Activated CD4-positive, CD25-positive, alpha-beta regulatory T cell (primary cell): ENCODE measurements at regions not wholly inside any gene's neighbourhood (a gene's known extent, or its start where the extent isn't known, plus 50 kb on each side); places are given as distances from the start of the nearest gene placed in this dataset.

ENCODE experiments used
- DNase-seq, 4 experiments: peaks; one replicate each; lab custom pipeline; 2025; lab: John Stamatoyannopoulos, UW

DNA sequence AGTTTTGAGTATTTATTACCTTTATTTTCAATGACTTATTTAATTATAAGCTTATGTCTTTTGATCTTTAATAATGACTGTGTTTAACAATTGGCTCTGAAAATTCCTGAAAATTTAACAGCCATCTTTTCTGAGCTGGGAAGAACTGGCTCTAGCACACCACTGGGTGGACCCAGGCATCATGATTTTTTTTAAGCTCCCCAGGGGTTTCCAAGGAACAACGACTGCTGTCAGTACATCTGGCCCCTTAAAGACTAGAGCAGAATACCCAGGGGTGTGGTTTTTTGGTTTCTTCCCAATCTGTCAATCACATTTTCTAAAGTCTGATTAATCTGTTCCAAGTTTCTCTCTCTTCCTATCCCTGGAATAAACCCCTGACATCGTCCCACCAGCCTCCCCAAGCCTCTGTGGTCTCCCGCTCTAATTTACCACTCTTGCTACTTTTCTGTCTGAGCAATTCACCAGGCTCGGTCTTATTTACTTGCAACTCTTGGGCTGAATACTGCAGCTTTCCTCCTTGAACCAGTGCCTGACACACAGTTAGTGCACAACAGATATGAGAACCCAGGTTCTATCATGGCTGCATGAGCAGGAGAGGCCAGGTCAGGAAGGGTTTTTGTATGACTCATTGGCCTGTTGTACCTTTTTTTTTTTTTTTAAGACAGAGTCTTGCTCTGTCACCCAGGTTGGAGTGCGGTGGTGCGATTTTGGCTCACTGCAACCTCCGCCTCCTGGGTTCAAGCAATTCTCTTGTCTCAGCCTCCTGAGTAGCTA is 321.9 kb downstream of the ZSWIM6 start:
- DNase-seq, result no peak

DNA sequence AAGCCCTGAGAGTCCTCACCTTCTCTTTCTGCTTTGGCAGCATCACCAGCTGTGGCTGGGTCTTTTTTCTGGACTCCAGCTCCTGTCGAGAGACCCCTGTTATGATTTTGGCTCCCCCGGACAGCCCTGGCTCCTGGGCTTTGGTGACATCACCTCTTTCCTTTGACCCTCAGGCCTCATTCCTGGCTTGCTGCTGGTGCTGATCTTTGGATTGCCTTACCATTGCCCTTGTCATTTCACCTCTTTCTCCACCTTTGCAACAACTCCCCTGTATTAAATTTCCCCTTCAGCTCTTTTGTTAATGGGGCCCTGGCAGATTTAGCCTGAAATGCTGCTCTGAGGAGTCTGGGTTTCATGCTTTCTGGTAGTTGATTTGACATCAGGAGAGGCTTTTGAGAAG is 322.8 kb downstream of the ZSWIM6 start:
- no peak for DNase-seq

DNA sequence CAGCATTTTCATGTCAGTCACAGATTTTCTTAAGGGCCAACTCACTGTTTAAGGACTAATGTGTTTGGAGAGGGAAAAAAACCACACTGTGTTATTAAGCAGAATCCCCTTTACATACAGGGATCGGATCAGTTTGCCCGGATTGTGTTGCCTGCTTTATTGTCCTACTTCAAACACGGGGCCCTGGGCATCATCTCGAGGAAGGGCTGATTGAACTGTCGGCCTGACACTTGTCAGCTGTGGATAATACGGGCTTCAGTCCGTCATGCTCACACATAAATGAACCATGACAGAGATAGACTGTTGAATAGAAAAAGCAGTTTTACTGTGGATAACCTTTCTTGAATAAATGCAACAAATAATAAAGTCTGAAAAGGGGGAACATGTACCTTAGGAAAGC is 325.0 kb downstream of the ZSWIM6 start:
- no peak for DNase-seq

DNA sequence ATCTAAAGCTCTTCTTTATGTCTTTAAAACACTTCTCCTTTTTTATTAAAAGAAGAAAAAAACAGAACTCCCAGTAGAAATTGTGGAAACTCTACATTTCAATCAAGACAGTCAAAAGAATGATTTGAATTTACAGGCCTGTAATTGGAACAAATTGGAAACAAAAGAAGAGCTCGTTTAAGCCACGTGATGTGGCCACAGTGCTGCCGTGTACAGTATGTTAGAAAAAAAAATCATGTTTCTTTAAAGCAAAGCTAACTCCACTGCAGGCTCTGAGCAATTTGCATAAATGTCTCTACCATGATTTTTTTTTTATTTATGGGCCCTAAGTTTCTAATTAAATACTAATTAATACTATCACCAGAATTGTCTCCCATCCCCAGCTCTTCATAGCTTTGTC is 325.6 kb downstream of the ZSWIM6 start:
- no peak for DNase-seq

DNA sequence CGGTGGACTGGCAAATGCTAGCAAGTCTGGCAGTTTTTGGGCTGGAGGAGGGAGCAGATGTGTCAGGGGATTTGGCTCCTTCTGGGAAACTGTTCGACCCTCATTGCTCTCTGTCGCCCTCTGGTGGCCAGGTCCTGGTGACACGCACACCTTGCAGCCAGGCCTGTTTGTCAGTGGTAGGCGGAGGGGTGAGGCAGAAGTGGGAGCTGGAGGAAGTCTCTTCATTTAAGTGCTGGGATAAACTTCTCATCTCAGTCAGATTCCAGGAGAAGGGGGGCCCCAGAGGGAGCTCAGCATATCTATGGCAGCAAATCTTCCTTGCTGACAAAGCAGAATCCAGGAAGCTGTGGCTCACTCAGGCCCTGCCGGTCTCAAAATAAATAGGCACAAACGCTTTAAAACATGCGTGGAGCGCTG is 326.5 kb downstream of the ZSWIM6 start:
- peak; percentile 64 to 80 (median 74) for DNase-seq

DNA sequence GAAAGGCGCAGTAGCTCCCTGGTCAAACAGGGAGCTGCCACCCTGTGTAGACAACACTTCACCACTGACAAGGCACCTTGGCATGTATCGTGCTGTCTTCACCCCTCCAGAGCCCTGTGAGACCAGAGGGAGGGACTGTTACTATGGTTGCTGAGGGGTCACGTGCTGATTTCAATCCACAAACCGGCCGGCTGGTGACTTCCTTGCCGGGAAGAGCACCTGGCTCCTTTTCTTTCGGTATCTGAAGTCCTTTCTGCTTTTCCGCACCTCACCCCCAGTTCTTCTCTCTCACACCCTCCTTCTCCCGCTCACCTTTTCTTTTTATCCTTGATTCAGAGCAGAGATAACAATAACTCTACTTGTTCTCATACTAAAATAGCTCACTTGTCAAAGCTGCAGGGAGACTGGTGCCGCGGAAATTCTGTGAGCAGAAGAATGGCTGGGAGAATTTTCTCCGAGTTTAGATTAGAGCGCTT is 327.2 kb downstream of the ZSWIM6 start:
- DNase-seq, result no peak

DNA sequence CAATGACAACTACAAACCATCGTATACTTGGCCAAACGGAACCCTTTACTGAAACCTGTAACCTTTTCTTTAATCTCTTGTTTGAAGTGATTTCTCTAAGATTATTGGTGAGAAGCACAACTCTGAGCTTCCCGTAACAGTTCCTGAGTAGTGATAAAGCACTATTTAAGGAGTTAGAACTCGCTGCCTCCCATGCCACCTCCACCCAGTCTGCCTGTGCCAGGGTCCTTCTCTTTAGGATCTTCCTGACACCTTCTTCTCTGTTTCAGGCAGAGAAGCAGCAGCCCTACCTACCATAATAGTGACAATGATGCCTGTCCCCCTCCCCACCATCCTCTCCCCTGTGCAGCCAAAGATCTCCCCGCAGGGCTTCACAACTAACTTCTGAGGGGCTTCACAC is 330.6 kb downstream of the ZSWIM6 start:
- no peak for DNase-seq

DNA sequence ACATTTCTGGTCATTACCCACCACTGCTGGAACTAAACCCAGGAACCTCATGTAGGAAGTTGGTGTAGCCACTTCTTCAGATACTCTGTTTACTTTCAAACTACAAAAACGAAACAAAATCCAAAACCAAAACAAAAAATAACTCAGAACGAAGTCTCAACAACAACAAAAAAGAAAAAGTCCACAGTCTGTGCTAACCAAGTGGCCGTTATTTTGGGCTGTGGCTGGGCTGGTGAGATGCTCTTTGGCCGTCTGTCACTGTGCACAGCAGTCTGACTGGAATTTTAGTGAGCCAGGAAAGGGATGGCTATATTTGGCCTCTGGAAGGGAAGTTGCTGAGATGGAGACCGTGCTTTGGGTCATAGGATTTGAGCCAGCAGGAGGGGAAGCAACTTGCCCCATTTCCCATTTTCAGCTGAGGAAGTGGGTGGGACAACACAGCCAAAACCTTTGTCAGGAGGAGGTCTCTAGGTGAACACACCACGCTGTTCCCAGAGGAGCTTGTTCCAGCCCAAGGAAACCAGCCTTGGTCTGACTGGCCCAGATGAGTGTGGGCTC is 334.1 kb downstream of the ZSWIM6 start:
- no peak for DNase-seq

DNA sequence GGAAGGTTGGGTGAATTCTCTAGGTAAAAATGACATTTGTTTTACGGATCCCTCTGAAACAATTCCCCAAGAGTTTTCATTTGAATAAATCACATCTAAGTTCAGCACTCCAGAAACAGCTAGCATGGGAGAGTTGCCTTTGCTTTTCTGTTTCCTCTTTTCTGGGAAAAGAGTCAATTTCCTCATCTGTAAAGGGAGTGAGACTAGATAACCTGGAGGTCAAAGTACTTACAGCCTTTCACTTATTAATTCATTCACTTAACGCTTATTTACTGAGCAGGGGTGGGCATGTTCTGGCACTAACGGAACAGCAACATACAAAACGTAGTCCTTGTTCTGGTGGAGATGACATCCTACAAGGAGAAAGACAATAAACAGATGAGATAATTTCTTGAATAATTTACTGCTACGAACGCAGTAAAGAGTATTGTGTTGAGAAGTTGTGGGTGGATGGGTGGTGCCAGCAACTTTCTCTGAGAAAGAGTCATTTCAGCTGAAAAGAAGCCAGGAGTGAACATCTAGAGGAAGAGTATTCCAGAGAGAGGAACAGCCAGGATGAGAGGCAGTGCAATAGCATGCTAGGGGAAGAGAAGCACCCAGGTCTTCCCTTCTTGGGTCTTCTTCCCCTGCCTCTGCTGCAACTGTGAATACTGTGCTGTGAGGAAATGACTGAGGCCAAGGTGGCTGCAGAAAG is 335.6 kb downstream of the ZSWIM6 start:
- DNase-seq, result no peak

DNA sequence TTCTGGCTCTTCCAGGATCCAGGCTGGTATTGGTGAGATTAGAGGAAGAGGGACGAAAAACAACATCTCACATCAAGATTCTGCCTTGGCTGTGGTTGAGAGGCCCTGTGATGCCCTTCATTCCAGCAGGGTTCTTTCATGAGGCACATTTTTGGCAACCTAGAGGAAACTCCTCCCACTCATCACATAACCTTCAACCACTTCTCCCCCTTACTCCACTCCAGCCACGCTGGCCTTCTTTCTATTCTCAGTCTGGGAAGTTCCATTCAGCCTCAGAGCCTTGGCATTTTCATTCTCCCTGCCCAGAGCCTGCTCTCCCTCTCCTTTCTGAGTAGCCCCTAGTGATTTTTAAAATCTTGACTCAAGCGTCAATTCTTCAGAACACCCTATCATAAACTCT is 337.5 kb downstream of the ZSWIM6 start:
- no peak for DNase-seq

DNA sequence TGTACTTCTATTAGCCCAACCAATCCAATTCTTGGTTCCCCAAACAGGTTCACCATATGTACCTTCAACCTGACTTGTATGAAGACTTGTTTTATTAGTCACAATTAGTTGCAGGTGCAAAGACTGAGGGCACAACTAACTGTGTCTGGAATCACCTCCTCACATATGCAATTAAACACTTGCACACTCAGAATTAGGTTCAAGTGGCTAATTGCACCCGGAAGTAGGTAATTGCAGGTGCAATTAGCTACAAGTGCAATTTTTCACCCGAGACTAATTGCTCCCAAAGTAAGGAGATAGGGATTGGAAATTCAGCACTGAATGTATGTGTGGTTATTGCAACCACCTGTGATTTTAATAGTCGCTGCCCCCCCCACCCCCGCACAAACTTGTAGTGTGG is 338.9 kb downstream of the ZSWIM6 start:
- DNase-seq, result no peak

DNA sequence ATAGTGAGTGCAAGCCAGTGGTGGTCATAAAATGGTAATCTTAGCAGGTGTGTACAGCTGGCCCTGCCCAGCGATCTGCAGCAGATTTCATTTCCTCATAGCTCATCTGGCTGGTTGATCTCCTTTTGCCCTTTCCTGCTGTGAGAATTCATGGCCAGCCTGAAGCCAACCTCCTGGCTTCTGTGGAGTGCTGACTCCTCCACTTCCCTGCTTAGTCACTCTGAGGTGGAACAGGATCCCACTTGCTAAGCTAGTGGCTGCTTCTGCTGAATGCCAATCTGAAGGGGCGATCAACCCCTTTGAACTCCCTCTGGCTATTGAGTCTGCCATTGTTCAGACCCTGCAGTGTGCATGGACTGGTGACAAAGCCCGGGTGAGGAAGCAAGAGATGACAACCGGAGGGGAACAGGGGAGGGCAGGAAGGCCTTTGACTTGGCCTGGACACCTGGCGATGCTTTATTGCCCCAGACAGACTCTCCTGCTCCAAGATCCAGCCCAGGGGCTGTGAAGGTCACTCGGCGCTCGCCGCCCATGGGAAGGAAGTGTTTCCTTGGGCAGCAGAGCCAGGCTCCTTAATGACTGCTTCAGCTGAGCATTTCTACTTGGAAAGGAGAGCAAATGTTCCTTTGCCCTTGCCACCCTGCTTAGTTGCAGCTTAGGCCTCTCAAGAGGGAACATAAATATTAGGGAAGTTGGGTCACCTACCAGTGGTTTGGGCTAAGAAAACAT is 341.1 kb downstream of the ZSWIM6 start:
- DNase-seq, result no peak

DNA sequence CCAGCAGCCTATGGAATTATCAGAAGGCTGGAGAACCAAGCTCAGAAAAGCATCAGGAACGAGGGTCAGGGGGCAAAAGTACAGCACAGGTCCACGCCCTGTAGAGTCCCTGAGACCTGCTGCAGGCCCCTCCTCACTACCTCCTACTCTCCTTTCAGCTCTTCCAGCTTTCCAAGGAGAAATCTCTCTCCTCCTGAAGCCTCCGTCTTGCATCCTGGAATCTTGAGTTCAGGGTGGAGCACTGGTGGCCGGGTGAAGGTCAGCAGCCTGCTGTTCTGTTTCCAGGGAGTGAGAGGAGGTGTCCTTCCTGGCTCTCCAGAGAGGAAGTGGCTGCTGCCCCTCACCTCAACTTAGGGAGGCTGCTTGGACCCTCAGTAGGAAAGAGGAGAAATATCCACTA is 342.3 kb downstream of the ZSWIM6 start:
- no peak for DNase-seq

DNA sequence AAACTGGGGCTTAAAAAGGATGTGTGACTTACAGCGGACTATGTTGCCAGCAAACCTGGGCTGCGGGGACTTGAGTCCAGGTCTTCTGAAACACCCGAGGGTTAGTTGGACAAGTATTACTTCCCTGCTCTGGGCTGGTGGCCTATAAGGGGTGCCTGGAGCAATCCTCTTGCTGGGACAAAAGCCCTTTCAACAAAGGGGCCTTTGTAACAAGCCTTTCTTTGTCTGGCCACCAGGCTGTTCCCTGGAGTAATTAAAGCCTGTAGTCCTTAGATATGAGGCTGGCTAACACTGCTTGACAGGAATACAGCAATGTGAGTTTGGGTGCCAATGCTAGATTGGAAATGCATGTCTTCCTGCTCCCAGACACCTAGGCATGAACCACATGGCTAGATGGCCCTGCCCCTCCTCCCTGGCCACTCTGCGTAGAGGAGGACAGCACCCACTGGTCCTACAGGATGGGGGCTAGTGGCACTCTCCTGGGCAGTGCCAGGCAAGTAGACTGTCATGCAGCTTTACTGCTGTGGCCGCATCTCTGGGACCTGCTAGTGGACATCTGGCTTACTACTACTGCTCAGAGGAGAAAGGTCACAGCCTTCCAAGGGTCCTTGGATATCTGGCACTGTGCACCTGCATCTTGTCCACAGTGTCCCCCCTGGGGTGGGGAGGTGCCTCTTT is 343.1 kb downstream of the ZSWIM6 start:
- no peak for DNase-seq

DNA sequence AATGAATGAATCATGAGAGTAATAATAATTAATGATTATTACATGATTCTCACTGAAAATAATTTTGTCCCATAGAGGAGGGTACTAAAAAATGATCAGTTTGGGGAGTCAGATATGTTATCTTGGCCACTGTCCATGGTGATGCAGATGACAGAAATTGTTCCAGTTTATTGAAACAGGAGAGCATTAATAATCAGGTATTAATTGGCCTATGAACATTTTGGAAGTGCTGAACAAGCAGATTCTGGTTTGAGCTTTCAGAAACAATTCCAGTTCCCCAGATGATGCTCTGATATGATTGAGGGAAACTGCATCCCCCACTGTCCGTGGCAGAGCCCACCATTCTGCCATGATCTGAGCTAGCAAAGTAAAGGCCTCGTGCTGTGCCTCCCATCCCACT is 345.2 kb downstream of the ZSWIM6 start:
- no peak for DNase-seq

DNA sequence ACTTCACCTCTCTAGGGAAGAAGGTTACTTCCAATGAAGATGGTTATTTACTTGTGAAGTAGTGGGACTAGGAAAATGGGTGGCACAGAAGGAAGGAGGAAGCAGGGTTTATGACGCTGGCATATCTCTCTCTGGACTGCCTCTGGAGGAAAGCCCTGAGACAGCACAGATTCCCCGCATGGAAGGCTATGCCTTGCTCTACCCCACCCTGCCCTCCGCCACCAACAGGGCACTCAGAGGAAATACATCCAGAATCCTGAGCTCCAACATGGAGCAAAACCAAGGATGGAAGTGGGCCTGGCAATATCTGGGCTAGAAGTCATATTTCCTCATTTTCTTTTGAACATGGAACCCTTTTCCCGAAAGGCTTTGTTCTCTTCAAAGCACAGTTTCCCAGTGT is 346.9 kb downstream of the ZSWIM6 start:
- no peak for DNase-seq

DNA sequence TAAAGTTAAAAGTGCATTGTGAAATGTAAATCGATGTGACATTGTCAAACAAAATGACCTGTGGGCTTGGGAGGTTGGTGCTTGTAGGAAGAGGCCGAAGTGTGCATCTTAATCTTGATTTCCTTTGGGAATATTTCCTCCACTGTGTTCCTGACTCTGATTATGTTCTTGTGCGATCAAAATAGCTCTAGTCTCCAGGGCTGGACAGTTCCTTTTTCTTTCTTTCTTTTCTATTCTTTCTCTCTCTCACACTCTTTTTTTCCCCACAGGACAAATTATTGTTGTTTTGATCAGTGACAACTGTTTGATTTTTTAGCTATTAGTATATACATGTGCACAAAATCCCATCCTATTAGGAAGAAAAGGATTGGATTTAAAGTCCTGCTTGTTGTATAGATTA is 347.5 kb downstream of the ZSWIM6 start:
- DNase-seq, result no peak

DNA sequence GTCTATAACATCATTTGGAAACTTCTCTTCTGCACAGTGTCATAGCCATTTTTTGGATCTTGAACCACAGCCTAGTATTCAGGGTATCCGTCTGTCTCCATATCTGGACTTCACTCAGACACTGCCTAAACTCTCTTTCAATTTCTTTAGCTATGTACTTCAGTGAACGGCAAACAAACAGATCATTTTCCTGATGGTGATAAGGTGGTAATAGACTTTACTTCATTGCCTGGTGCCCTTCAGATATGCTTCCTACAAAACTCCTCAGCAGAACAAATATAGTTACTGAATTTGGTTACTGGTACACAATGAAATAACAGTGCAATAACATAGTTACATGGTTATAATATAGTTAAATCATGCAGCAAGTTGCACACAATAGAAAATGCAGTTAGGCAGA is 348.2 kb downstream of the ZSWIM6 start:
- DNase-seq, result no peak

DNA sequence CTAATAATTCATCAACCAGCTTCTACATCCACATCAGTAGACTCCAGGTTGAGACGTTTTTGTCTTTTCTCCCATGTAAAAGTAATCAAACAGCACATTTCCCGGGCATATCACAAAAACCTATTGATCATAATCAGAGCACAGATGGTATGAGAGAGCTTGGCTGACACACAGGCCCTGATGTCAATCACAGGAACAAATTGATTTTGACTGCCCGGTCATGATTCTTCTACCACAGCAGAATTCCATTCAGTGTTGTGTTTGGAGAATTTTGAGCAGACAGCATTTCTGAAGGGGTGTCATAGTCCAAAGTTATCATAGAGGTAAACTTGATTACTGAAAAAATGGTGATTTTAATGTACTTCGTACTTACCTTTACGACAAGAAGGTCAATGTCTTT is 351.1 kb downstream of the ZSWIM6 start:
- DNase-seq, result no peak

DNA sequence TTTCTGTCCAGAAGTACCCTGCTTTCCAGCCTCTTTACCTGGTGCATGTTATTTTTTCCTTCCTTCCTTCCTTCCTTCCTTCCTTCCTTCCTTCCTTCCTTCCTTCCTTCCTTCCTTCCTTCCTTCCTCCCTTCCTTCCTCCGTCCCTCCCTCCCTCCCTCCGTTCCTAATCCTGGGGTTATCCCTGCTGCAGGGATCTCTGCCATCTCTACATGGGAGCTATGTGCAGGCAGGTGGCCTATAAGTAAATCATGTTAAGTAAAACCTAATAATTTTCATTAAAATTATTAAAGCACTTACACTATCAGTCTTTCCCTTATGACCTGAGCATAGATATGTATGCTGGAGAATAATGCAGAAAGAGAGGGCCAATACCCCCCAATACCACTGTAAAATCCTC is 351.9 kb downstream of the ZSWIM6 start:
- DNase-seq, result no peak

DNA sequence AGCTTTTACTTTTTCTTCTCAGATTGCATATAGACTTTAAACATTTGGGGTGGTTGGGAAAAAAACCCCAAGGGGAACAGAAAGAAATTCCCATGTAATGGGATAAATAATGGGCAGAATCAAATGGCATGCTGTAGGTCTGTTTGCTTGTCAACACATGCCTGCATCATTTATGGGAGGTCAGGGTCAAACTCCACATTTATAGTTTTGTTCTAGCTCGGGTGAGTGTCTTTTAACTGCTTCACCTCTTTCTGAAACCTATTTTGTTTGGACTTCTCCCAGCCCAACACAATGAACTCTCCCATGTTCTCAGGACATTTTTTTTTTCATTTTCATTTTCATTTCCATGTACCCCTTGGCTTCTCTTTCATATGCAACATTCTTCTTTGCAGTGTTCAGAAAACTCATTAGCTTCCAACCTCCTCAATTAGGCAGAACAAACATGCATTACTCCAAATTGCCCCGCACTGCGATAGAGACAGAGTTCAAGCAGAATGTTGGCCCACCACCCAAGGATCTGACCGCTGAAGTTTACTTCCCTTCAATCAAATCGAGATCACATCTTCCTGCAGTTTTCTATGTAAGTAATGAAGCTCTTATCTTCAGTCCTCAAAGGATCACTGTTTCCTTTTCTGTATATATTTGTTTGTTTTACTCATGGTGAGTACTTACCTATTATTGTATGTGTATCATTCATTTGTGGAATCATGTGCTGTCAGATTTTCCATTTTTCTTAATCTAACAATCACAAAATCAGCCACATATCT is 354.6 kb downstream of the ZSWIM6 start:
- DNase-seq, result no peak
